CD4-positive, alpha-beta T cell (primary cell): ENCODE measurements at regions not wholly inside any gene's neighbourhood (a gene's known extent, or its start where the extent isn't known, plus 50 kb on each side); places are given as distances from the start of the nearest gene placed in this dataset.
"Not testable (repeated sequence)": the region's sequence is repeated elsewhere in the genome, so short reads cannot be mapped to it uniquely, and the experiment has no call there.

Experiments used
- ATAC-seq: fragments of 200-7000 bp; cut with Tn5 transposase; one replicate; pipeline ENCODE4 v1.10.0; 2022; ENCODE audit warnings: mild to moderate bottlenecking; ENCODE audit not compliant: poor library complexity
- CTCF ChIA-PET: fragments of 350-600 bp; sonication (Branson Sonifier 250); formaldehyde crosslinking; loops from one replicate; lab custom pipeline; 2021; ENCODE audit warnings: antibody characterized with exemption, inconsistent platforms; lab: Charles Lee
- POLR2A ChIA-PET: fragments of 350-600 bp; sonication (Branson Sonifier 250); formaldehyde crosslinking; loops from one replicate; lab custom pipeline; 2021; ENCODE audit warnings: antibody characterized with exemption, inconsistent platforms; lab: Charles Lee
- DNase-seq, 14 experiments: peaks; one replicate each; pipeline ENCODE4 v3.0.0-alpha.2; 2013 to 2020; ENCODE audit warnings: mixed read lengths in 2 of 14
- H3K27ac ChIP-seq, 2 donors: one replicate each; pipeline versions ENCODE4 v1.5.1 to v1.7.0; 2013; ENCODE audit warnings: low read length in 2 of 2, low read depth in 1 of 2, mild to moderate bottlenecking in 1 of 2
- H3K27me3 ChIP-seq, 2 experiments: 1 replicate in 1 of 2; 2 replicates in 1 of 2; pipeline versions ENCODE4 v1.6.1 to v1.7.0; 2013; ENCODE audit warnings: low read length in 2 of 2, control low read depth in 1 of 2, mild to moderate bottlenecking in 1 of 2, moderate library complexity in 1 of 2; ENCODE audit not compliant: insufficient read depth in 2 of 2, control insufficient read depth in 1 of 2
- H3K36me3 ChIP-seq: one replicate; pipeline ENCODE4 v1.6.1; 2013; ENCODE audit warnings: low read length, control low read depth; ENCODE audit not compliant: insufficient read depth
- H3K4me1 ChIP-seq: one replicate; pipeline ENCODE4 v1.6.1; 2013; ENCODE audit warnings: low read length, control low read depth; ENCODE audit not compliant: insufficient read depth
- H3K4me3 ChIP-seq: one replicate; pipeline ENCODE4 v1.5.1; 2013; ENCODE audit warnings: mild to moderate bottlenecking, low read length, moderate library complexity
- H3K9me3 ChIP-seq, 2 experiments: 1 replicate in 1 of 2; 2 replicates in 1 of 2; pipeline versions ENCODE4 v1.6.1 to v1.7.0; 2013; ENCODE audit warnings: low read length in 2 of 2, mild to moderate bottlenecking in 2 of 2, control low read depth in 1 of 2, moderate library complexity in 1 of 2; ENCODE audit not compliant: control insufficient read depth in 1 of 2, insufficient read depth in 1 of 2
- H3K27ac Mint-ChIP-seq: one replicate; pipeline ENCODE4 v1.8.0; 2020; ENCODE audit warnings: mixed read lengths
- H3K27me3 Mint-ChIP-seq: one replicate; pipeline ENCODE4 v1.8.0; 2021; ENCODE audit warnings: mixed read lengths
- H3K36me3 Mint-ChIP-seq: one replicate; pipeline ENCODE4 v1.8.0; 2021; ENCODE audit warnings: low read depth, mixed read lengths
- H3K4me1 Mint-ChIP-seq: one replicate; pipeline ENCODE4 v1.8.0; 2021; ENCODE audit warnings: low read depth, mixed read lengths
- H3K4me3 Mint-ChIP-seq: one replicate; pipeline ENCODE4 v1.8.0; 2020; ENCODE audit warnings: mild to moderate bottlenecking, mixed read lengths
- H3K9me3 Mint-ChIP-seq: one replicate; pipeline ENCODE4 v1.8.0; 2020; ENCODE audit warnings: mixed read lengths
- intact Hi-C, 2 experiments: fragments of 100-400 bp; cut with DNase I in 1 of 2; cut with micrococcal nuclease in 1 of 2; formaldehyde crosslinking; loops; one replicate each; pipeline versions ENCODE4 v1.15.1 to v1.9.0; 2023 to 2025; cut with DNase I, micrococcal nuclease
- TF ChIP-seq, protein P1 (sequence below): fragments of 200-600 bp; IDR thresholded peaks from one replicate; pipeline ENCODE4 v1.8.0; 2022; ENCODE audit warnings: antibody characterized with exemption, mild to moderate bottlenecking

GRCh38 chr15:44835082-44835481 lies 98.8 kb downstream of the TRIM69 start:
- H3K9me3 ChIP-seq, ATAC-seq, H3K4me3 ChIP-seq, H3K27ac ChIP-seq, H3K36me3 Mint-ChIP-seq, H3K4me1 ChIP-seq, H3K27me3 ChIP-seq, H3K27ac Mint-ChIP-seq, H3K36me3 ChIP-seq, H3K4me1 Mint-ChIP-seq, POLR2A ChIA-PET, H3K9me3 Mint-ChIP-seq, CTCF ChIA-PET, H3K4me3 Mint-ChIP-seq, DNase-seq, H3K27me3 Mint-ChIP-seq: not testable (repeated sequence)
- intact Hi-C loops = loop anchor here in 1 of 2 experiments (5.0 kb wide), 1 partner anchor 227 kb away; no protein-coding TSS in a partner anchor

GRCh38 chr15:44836094-44836493 lies 99.8 kb downstream of the TRIM69 start:
- no peaks in the 10 kb centered on the region for H3K27me3 Mint-ChIP-seq
- no peak overlapping the region for H3K4me3 Mint-ChIP-seq
- Histone ChIP-seq H3K27ac (no peak overlapping the region), H3K9me3 (no peaks in the 10 kb centered on the region), H3K36me3 (no peaks in the 10 kb centered on the region), H3K4me1 (no peaks in the 10 kb centered on the region), H3K4me3 (no peak overlapping the region), H3K27me3 (no peaks in the 10 kb centered on the region)
- ATAC-seq (no peak), DNase-seq (no peak)
- peaks cover 3% of the 10 kb centered on the region for H3K4me1 Mint-ChIP-seq
- intact Hi-C loops = loop anchor here in 1 of 2 experiments (5.0 kb wide), 1 partner anchor 226 kb away; no protein-coding TSS in a partner anchor
- ChIA-PET CTCF (no interaction called here), POLR2A (no interaction called here)
- TF ChIP-seq, protein P1, sequence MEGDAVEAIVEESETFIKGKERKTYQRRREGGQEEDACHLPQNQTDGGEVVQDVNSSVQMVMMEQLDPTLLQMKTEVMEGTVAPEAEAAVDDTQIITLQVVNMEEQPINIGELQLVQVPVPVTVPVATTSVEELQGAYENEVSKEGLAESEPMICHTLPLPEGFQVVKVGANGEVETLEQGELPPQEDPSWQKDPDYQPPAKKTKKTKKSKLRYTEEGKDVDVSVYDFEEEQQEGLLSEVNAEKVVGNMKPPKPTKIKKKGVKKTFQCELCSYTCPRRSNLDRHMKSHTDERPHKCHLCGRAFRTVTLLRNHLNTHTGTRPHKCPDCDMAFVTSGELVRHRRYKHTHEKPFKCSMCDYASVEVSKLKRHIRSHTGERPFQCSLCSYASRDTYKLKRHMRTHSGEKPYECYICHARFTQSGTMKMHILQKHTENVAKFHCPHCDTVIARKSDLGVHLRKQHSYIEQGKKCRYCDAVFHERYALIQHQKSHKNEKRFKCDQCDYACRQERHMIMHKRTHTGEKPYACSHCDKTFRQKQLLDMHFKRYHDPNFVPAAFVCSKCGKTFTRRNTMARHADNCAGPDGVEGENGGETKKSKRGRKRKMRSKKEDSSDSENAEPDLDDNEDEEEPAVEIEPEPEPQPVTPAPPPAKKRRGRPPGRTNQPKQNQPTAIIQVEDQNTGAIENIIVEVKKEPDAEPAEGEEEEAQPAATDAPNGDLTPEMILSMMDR = no peak
- H3K9me3 Mint-ChIP-seq = no peaks in the 10 kb centered on the region
- no peak overlapping the region for H3K27ac Mint-ChIP-seq
- no peaks in the 10 kb centered on the region for H3K36me3 Mint-ChIP-seq

GRCh38 chr15:44838929-44839328 lies 102.6 kb downstream of the TRIM69 start:
- POLR2A ChIA-PET, H3K4me3 Mint-ChIP-seq, H3K36me3 Mint-ChIP-seq, ATAC-seq, DNase-seq, CTCF ChIA-PET, H3K27me3 ChIP-seq, H3K27ac ChIP-seq, H3K27me3 Mint-ChIP-seq, H3K36me3 ChIP-seq, H3K9me3 Mint-ChIP-seq, H3K27ac Mint-ChIP-seq, H3K4me1 ChIP-seq, H3K4me3 ChIP-seq, H3K9me3 ChIP-seq, H3K4me1 Mint-ChIP-seq: not testable (repeated sequence)
- intact Hi-C loops = loop anchor here in 1 of 2 experiments (5.0 kb wide), 1 partner anchor 223 kb away; no protein-coding TSS in a partner anchor

DNA sequence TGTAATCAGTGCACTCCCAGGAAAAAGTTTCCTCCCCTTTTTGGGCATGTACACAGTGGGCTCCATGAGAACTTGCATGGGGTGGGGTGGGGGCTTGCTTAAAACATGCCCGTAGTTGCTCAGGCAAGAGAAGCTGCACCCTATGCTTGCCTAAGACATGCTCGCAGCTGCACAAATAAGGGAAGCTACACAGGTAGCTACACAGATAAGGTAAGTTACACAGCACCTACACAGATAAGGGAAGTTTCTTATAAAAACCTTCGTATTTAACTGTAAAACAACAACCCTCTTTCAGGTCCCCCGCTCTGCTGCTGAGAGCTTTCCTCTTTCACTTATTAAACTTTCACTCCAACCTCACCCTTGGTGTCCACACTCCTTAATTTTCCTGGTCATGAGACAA lies 105.4 kb downstream of the TRIM69 start:
- H3K27ac Mint-ChIP-seq, H3K4me1 ChIP-seq, H3K4me3 ChIP-seq, DNase-seq, H3K9me3 ChIP-seq, H3K27ac ChIP-seq, H3K36me3 ChIP-seq, H3K27me3 Mint-ChIP-seq, POLR2A ChIA-PET, H3K4me1 Mint-ChIP-seq, CTCF ChIA-PET, intact Hi-C loops, ATAC-seq, H3K36me3 Mint-ChIP-seq, H3K4me3 Mint-ChIP-seq, H3K9me3 Mint-ChIP-seq, H3K27me3 ChIP-seq: not testable (repeated sequence)

DNA sequence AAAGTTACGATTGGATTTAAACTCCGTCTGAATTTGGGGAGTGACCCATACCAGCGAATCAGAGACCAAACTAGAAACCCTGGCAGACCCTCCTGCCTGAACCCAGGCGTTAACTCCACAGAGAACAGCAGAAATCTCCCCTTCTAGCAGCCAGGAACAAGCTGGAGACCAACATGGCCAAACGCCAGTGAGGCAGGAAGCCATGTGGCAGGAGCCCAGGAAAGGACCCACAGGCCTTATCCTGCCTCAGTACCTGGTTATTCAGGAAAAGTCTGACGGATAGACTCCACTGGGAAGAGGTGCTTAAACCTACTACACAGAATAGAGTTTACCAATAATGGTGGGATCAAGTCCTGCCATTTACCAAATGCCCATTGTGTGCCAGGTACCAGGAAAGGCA lies 106.6 kb downstream of the TRIM69 start:
- H3K36me3 ChIP-seq, H3K36me3 Mint-ChIP-seq, ATAC-seq, H3K9me3 ChIP-seq, H3K4me3 ChIP-seq, H3K27me3 ChIP-seq, H3K4me1 ChIP-seq, H3K27ac Mint-ChIP-seq, H3K4me1 Mint-ChIP-seq, H3K27ac ChIP-seq, H3K4me3 Mint-ChIP-seq, intact Hi-C loops, POLR2A ChIA-PET, DNase-seq, CTCF ChIA-PET, H3K9me3 Mint-ChIP-seq, H3K27me3 Mint-ChIP-seq: not testable (repeated sequence)

GRCh38 chr15:44844936-44845335 lies 108.6 kb downstream of the TRIM69 start:
- H3K27ac ChIP-seq, H3K36me3 Mint-ChIP-seq, H3K27ac Mint-ChIP-seq, CTCF ChIA-PET, H3K27me3 ChIP-seq, H3K36me3 ChIP-seq, H3K9me3 ChIP-seq, DNase-seq, H3K4me1 ChIP-seq, POLR2A ChIA-PET, ATAC-seq, H3K27me3 Mint-ChIP-seq, H3K9me3 Mint-ChIP-seq, H3K4me1 Mint-ChIP-seq, intact Hi-C loops, H3K4me3 Mint-ChIP-seq, H3K4me3 ChIP-seq: not testable (repeated sequence)

DNA sequence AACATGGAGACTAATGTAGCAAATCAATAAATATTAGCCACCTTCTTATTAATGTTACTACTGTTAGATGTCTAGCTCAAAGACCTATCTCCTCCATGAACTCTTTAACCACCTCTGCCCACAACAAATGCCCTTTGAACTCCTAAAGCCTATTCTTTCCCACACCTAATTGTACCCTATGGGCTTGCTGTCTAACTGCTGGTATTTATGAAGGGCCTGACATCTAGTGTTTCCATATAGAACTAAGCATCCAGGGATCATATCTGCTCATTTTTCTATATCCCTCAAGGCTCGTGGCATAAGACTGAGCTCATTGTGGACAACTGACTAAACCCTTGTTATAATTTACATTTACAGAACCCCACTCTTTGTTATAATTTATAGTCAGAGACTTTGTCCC lies 109.8 kb downstream of the TRIM69 start:
- POLR2A ChIA-PET, H3K27me3 ChIP-seq, CTCF ChIA-PET, H3K4me3 Mint-ChIP-seq, ATAC-seq, H3K27me3 Mint-ChIP-seq, DNase-seq, H3K9me3 ChIP-seq, H3K4me3 ChIP-seq, H3K27ac Mint-ChIP-seq, H3K36me3 ChIP-seq, H3K9me3 Mint-ChIP-seq, H3K27ac ChIP-seq, H3K4me1 ChIP-seq, H3K36me3 Mint-ChIP-seq, intact Hi-C loops, H3K4me1 Mint-ChIP-seq: not testable (repeated sequence)
